Right atrium auricular region (tissue), 2 donors: ENCODE measurements at regions not wholly inside any gene's neighbourhood (a gene's known extent, or its start where the extent isn't known, plus 50 kb on each side); places are given as distances from the start of the nearest gene placed in this dataset.
"Not testable (repeated sequence)": the region's sequence is repeated elsewhere in the genome, so short reads cannot be mapped to it uniquely, and the experiment has no call there.

ENCODE experiments used
- DNase-seq: peaks from one replicate; pipeline ENCODE4 v3.0.0-alpha.2; 2019; ENCODE audit warnings: low spot score
- H3K27ac ChIP-seq, 2 donors: fragments of 200-600 bp; sonication (generic); 1 replicate in 1 of 2; 2 replicates in 1 of 2; pipeline ENCODE4 v1.5.1; 2016 to 2019
- H3K27me3 ChIP-seq, 2 donors: fragments of 200-600 bp; sonication (generic); one replicate each; pipeline versions ENCODE4 v1.5.1 to v1.6.0; 2017 to 2019
- H3K36me3 ChIP-seq: fragments of 200-600 bp; sonication (generic); one replicate; pipeline ENCODE4 v1.5.1; 2016
- H3K4me1 ChIP-seq, 2 donors: fragments of 200-600 bp; sonication (generic); one replicate each; pipeline versions ENCODE4 v1.5.1 to v1.6.0; 2017 to 2019
- H3K4me3 ChIP-seq, 2 donors: fragments of 200-600 bp; sonication (generic); 1 replicate in 1 of 2; 2 replicates in 1 of 2; pipeline ENCODE4 v1.5.1; 2017 to 2019; ENCODE audit warnings: mild to moderate bottlenecking in 1 of 2, moderate library complexity in 1 of 2
- H3K9me3 ChIP-seq, 2 donors: fragments of 200-600 bp; sonication (generic); one replicate each; pipeline ENCODE4 v1.5.1; 2019
- TF ChIP-seq, protein P1 (sequence below), 2 donors: fragments of 200-600 bp; sonication (generic); IDR thresholded peaks; one replicate each; pipeline ENCODE4 v1.5.1; 2019; ENCODE audit warnings: antibody characterized with exemption in 2 of 2

DNA sequence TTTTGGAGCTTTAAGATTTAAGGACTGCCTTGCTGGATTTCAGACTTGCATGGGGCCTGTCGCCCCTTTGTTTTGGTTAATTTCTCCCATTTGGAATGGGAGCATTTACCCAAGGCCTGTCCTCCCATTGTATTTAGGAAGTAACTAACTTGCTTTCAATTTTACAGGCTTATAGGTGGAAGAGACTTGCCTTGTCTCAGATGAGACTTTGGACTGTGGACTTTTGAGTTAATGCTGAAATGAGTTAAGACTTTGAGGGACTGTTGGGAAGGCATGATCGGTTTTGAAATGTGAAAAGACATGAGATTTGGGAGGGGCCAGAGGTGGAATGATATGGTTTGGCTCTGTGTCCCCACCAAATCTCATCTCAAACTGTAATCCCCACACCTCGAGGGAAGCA is 56.5 kb upstream of the TNFSF10 start:
- not testable (repeated sequence) for DNase-seq, H3K36me3 ChIP-seq, H3K27me3 ChIP-seq, H3K9me3 ChIP-seq, H3K4me3 ChIP-seq
- Histone ChIP-seq H3K27ac (peak overlapping the region in 1 of 2 donors; percentile 6), H3K4me1 (peaks cover 0 to 11% of the 10 kb centered on the region in 2 donors)

DNA sequence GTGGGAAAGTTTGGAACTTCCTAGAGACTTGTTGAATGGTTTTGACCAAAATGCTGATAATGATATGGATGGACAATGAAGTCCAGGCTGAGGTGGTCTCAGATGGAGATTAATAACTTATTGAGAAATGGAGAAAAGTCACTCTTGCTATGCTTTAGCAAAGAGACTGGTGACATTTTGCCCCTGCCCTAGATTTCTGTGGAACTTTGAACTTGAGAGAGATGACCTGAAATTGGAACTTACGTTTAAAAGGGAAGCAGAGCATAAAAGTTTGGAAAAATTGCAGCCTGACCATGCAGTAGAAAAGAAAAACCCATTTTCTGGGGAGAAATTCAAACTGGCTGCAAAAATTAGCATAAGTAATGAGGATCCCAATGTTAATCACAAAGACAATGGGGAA is 55.5 kb upstream of the TNFSF10 start:
- not testable (repeated sequence) for H3K4me3 ChIP-seq, H3K27ac ChIP-seq, H3K36me3 ChIP-seq, H3K27me3 ChIP-seq, H3K9me3 ChIP-seq, DNase-seq
- H3K4me1 ChIP-seq, result peaks cover 0 to 11% of the 10 kb centered on the region in 2 donors

DNA sequence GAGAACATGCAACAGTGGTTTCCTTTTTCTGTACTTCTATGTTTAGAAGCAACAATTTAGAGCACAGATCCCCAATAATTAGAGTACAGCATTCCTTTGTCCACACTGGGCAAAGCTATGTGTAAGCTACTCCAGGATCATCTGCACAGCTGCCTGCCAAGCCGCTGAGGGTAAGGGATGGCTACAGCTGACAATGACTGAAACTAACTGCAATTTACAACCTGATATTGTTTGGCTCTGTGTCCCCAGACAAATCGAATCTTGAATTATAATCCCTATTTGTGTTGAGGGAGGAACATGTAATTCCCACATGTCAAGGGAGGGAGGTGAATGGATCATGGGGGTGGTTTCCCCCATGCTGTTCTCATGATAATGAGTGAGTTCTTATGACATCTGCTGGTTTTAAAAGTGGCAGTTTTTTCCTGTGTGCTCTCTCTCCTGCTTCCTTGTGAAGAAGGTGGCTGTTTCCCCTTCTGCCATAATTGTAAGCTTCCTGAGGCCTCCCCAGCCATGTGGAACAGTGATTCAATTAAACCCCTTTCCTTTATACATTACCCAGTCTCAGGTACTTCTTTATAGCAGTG is 54.8 kb upstream of the TNFSF10 start:
- Histone ChIP-seq H3K9me3 (no peaks in the 10 kb centered on the region), H3K27ac (no peak overlapping the region), H3K27me3 (no peaks in the 10 kb centered on the region), H3K4me1 (peaks cover 0 to 11% of the 10 kb centered on the region in 2 donors), H3K4me3 (no peak overlapping the region), H3K36me3 (no peaks in the 10 kb centered on the region)
- no peak for DNase-seq
- TF ChIP-seq, protein P1, sequence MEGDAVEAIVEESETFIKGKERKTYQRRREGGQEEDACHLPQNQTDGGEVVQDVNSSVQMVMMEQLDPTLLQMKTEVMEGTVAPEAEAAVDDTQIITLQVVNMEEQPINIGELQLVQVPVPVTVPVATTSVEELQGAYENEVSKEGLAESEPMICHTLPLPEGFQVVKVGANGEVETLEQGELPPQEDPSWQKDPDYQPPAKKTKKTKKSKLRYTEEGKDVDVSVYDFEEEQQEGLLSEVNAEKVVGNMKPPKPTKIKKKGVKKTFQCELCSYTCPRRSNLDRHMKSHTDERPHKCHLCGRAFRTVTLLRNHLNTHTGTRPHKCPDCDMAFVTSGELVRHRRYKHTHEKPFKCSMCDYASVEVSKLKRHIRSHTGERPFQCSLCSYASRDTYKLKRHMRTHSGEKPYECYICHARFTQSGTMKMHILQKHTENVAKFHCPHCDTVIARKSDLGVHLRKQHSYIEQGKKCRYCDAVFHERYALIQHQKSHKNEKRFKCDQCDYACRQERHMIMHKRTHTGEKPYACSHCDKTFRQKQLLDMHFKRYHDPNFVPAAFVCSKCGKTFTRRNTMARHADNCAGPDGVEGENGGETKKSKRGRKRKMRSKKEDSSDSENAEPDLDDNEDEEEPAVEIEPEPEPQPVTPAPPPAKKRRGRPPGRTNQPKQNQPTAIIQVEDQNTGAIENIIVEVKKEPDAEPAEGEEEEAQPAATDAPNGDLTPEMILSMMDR (IDR thresholded peaks at IDR 0.05), result no peak

DNA sequence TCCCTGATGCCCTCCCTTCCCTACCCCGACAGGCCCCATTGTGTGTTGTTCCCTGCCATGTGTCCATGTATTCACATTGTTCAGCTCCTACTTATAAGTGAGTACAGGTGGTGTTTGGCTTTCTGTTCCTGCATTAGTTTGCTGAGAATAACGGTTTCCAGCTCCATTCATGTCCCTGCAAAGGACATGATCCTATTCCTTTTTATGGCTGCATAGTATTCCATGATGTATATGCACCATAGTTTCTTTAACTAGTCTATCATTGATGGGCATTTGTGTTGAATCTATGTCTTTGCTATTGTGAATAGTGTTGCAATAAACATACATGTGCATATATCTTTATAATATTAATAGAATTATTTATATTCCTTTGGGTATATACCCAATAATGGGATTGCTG is 52.1 kb upstream of the TNFSF10 start:
- Histone ChIP-seq H3K27ac (no peak overlapping the region), H3K9me3 (peaks cover 0 to 8% of the 10 kb centered on the region in 2 donors), H3K4me3 (no peak overlapping the region), H3K36me3 (no peaks in the 10 kb centered on the region), H3K27me3 (no peaks in the 10 kb centered on the region), H3K4me1 (peaks cover 0 to 5% of the 10 kb centered on the region in 2 donors)
- TF ChIP-seq, protein P1 (IDR thresholded peaks at IDR 0.05), result no peak
- no peak for DNase-seq

DNA sequence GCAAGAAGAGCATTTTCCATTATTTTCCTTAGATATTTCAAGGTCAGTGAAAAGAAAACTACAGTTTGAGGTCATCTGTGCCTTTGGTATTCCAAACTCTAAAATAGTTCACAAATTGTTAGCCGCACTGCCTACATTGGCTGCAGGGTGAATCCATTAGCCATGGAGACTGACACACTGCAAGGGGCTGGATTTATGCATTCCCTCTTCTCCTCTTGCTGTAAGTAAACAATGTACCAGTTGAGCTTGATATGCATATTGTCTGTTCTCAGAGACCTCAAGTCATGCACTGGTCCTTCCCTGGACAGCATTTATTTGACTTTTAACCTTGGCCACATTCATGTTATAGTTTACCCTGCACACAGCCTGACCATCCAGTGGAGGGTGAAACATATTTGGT is 50.2 kb upstream of the TNFSF10 start:
- Histone ChIP-seq H3K4me1 (no peaks in the 10 kb centered on the region), H3K4me3 (no peak overlapping the region), H3K9me3 (peaks cover 0 to 8% of the 10 kb centered on the region in 2 donors), H3K36me3 (no peaks in the 10 kb centered on the region), H3K27me3 (no peaks in the 10 kb centered on the region), H3K27ac (no peak overlapping the region)
- TF ChIP-seq, protein P1 (IDR thresholded peaks at IDR 0.05), result no peak
- no peak for DNase-seq
